CD4-positive, alpha-beta T cell (primary cell): ENCODE measurements at regions not wholly inside any gene's neighbourhood (a gene's known extent, or its start where the extent isn't known, plus 50 kb on each side); places are given as distances from the start of the nearest gene placed in this dataset.

Experiments used
- ATAC-seq: fragments of 200-7000 bp; cut with Tn5 transposase; one replicate; pipeline ENCODE4 v1.10.0; 2022; ENCODE audit warnings: mild to moderate bottlenecking; ENCODE audit not compliant: poor library complexity
- CTCF ChIA-PET: fragments of 350-600 bp; sonication (Branson Sonifier 250); formaldehyde crosslinking; loops from one replicate; lab custom pipeline; 2021; ENCODE audit warnings: antibody characterized with exemption, inconsistent platforms; lab: Charles Lee
- POLR2A ChIA-PET: fragments of 350-600 bp; sonication (Branson Sonifier 250); formaldehyde crosslinking; loops from one replicate; lab custom pipeline; 2021; ENCODE audit warnings: antibody characterized with exemption, inconsistent platforms; lab: Charles Lee
- DNase-seq, 14 experiments: peaks; one replicate each; pipeline ENCODE4 v3.0.0-alpha.2; 2013 to 2020; ENCODE audit warnings: mixed read lengths in 2 of 14
- H3K27ac ChIP-seq, 2 donors: one replicate each; pipeline versions ENCODE4 v1.5.1 to v1.7.0; 2013; ENCODE audit warnings: low read length in 2 of 2, low read depth in 1 of 2, mild to moderate bottlenecking in 1 of 2
- H3K27me3 ChIP-seq, 2 experiments: 1 replicate in 1 of 2; 2 replicates in 1 of 2; pipeline versions ENCODE4 v1.6.1 to v1.7.0; 2013; ENCODE audit warnings: low read length in 2 of 2, control low read depth in 1 of 2, mild to moderate bottlenecking in 1 of 2, moderate library complexity in 1 of 2; ENCODE audit not compliant: insufficient read depth in 2 of 2, control insufficient read depth in 1 of 2
- H3K36me3 ChIP-seq: one replicate; pipeline ENCODE4 v1.6.1; 2013; ENCODE audit warnings: low read length, control low read depth; ENCODE audit not compliant: insufficient read depth
- H3K4me1 ChIP-seq: one replicate; pipeline ENCODE4 v1.6.1; 2013; ENCODE audit warnings: low read length, control low read depth; ENCODE audit not compliant: insufficient read depth
- H3K4me3 ChIP-seq: one replicate; pipeline ENCODE4 v1.5.1; 2013; ENCODE audit warnings: mild to moderate bottlenecking, low read length, moderate library complexity
- H3K9me3 ChIP-seq, 2 experiments: 1 replicate in 1 of 2; 2 replicates in 1 of 2; pipeline versions ENCODE4 v1.6.1 to v1.7.0; 2013; ENCODE audit warnings: low read length in 2 of 2, mild to moderate bottlenecking in 2 of 2, control low read depth in 1 of 2, moderate library complexity in 1 of 2; ENCODE audit not compliant: control insufficient read depth in 1 of 2, insufficient read depth in 1 of 2
- H3K27ac Mint-ChIP-seq: one replicate; pipeline ENCODE4 v1.8.0; 2020; ENCODE audit warnings: mixed read lengths
- H3K27me3 Mint-ChIP-seq: one replicate; pipeline ENCODE4 v1.8.0; 2021; ENCODE audit warnings: mixed read lengths
- H3K36me3 Mint-ChIP-seq: one replicate; pipeline ENCODE4 v1.8.0; 2021; ENCODE audit warnings: low read depth, mixed read lengths
- H3K4me1 Mint-ChIP-seq: one replicate; pipeline ENCODE4 v1.8.0; 2021; ENCODE audit warnings: low read depth, mixed read lengths
- H3K4me3 Mint-ChIP-seq: one replicate; pipeline ENCODE4 v1.8.0; 2020; ENCODE audit warnings: mild to moderate bottlenecking, mixed read lengths
- H3K9me3 Mint-ChIP-seq: one replicate; pipeline ENCODE4 v1.8.0; 2020; ENCODE audit warnings: mixed read lengths
- CTCF ChIP-seq: fragments of 200-600 bp; IDR thresholded peaks from one replicate; pipeline ENCODE4 v1.8.0; 2022; ENCODE audit warnings: antibody characterized with exemption, mild to moderate bottlenecking
- intact Hi-C, 2 experiments: fragments of 100-400 bp; cut with DNase I in 1 of 2; cut with micrococcal nuclease in 1 of 2; formaldehyde crosslinking; loops; one replicate each; pipeline versions ENCODE4 v1.15.1 to v1.9.0; 2023 to 2025; cut with DNase I, micrococcal nuclease

GRCh38 chrX:97705936-97706335 lies 822.2 kb downstream of the RPA4 start:
- H3K4me3 ChIP-seq = no peak overlapping the region
- no peaks in the 10 kb centered on the region for H3K36me3 ChIP-seq
- Mint-ChIP-seq H3K36me3 (no peaks in the 10 kb centered on the region), H3K4me3 (no peak overlapping the region), H3K27ac (no peak overlapping the region), H3K4me1 (no peaks in the 10 kb centered on the region), H3K9me3 (no peaks in the 10 kb centered on the region), H3K27me3 (no peaks in the 10 kb centered on the region)
- no peak for TF ChIP-seq CTCF
- no peak for ATAC-seq
- ChIA-PET CTCF (no interaction called here), POLR2A (no interaction called here)
- H3K27ac ChIP-seq = no peak overlapping the region
- H3K27me3 ChIP-seq = no peaks in the 10 kb centered on the region
- intact Hi-C loops = no loop called here
- no peak for DNase-seq
- H3K4me1 ChIP-seq = no peaks in the 10 kb centered on the region
- H3K9me3 ChIP-seq = no peaks in the 10 kb centered on the region

DNA sequence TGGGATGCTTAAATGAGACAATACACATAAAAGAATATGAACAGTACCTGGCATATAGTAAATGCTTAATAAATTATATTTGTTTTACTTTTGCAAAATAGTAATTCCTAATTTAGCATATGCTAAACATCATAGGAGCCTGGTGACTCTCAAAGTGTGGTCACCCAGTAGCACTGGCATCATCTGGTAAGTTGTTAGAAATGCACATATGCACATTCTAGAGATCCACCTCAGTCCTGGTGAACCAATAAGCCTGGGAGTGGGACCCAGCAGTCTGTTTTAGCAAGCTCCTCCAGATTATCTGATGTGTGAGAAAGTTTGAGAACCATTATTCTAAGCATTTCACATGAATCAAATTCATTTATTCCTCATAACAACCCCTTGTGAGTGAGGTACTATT lies 830.4 kb downstream of the RPA4 start:
- no peak overlapping the region for H3K4me3 Mint-ChIP-seq
- TF ChIP-seq CTCF = no peak
- no peak overlapping the region for H3K4me3 ChIP-seq
- ATAC-seq (no peak), DNase-seq (no peak)
- no peaks in the 10 kb centered on the region for H3K36me3 ChIP-seq
- no peaks in the 10 kb centered on the region for H3K9me3 Mint-ChIP-seq
- no peaks in the 10 kb centered on the region for H3K4me1 ChIP-seq
- no peak overlapping the region for H3K27ac ChIP-seq
- ChIA-PET POLR2A (no interaction called here), CTCF (no interaction called here)
- no peaks in the 10 kb centered on the region for H3K36me3 Mint-ChIP-seq
- no peaks in the 10 kb centered on the region for H3K27me3 ChIP-seq
- intact Hi-C loops = no loop called here
- no peaks in the 10 kb centered on the region for H3K4me1 Mint-ChIP-seq
- H3K27ac Mint-ChIP-seq = no peak overlapping the region
- H3K9me3 ChIP-seq = no peaks in the 10 kb centered on the region
- H3K27me3 Mint-ChIP-seq = no peaks in the 10 kb centered on the region

DNA sequence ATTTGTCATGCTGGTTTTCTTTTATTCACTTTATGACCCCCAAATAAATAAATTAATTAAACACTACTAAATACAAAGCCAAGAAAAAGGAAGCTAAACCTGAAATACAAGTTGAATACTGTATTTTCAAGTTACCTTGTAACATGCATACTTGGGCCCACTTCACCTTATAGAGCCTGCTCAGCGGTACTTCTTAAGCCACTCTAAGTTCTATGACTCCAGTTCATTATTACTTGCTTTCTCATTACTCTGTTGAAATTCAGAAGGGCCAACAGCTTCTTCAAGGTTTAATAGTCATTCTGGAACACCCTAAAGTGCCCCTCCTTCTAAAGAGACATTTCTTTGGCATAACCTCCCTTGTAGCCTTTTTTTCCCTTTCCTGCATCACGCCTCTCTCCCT lies 844.5 kb downstream of the RPA4 start:
- TF ChIP-seq CTCF = no peak
- H3K27me3 ChIP-seq = no peaks in the 10 kb centered on the region
- Mint-ChIP-seq H3K27ac (no peak overlapping the region), H3K36me3 (no peaks in the 10 kb centered on the region), H3K27me3 (peaks cover 5% of the 10 kb centered on the region), H3K9me3 (no peaks in the 10 kb centered on the region), H3K4me1 (no peaks in the 10 kb centered on the region), H3K4me3 (no peak overlapping the region)
- no peak for ATAC-seq
- no peak overlapping the region for H3K4me3 ChIP-seq
- no peak overlapping the region for H3K27ac ChIP-seq
- DNase-seq = no peak
- H3K9me3 ChIP-seq = no peaks in the 10 kb centered on the region
- POLR2A ChIA-PET = no interaction called here
- CTCF ChIA-PET = no interaction called here
- intact Hi-C loops = no loop called here
- H3K4me1 ChIP-seq = no peaks in the 10 kb centered on the region
- H3K36me3 ChIP-seq = no peaks in the 10 kb centered on the region
